Kidney (tissue), 13 donors: ENCODE measurements at regions not wholly inside any gene's neighbourhood (a gene's known extent, or its start where the extent isn't known, plus 50 kb on each side); places are given as distances from the start of the nearest gene placed in this dataset.

Source experiments
- DNase-seq, 5 donors: peaks; one replicate each; pipeline ENCODE4 v3.0.0-alpha.2; 2013 to 2020
- FAIRE-seq: peaks from 2 replicates; lab custom pipeline; 2012; peaks lifted over from hg19 to GRCh38; lab: Jason Lieb, UNC
- H3K27ac ChIP-seq, 2 donors: one replicate each; pipeline ENCODE4 v1.7.0; 2013; ENCODE audit warnings: low read depth in 2 of 2, low read length in 2 of 2, inconsistent platforms in 1 of 2
- H3K27me3 ChIP-seq: one replicate; pipeline ENCODE4 v1.7.1; 2013; ENCODE audit warnings: low read length, inconsistent platforms; ENCODE audit not compliant: control insufficient read depth, insufficient read depth
- H3K36me3 ChIP-seq, 3 donors: one replicate each; pipeline versions ENCODE4 v1.7.0 to v1.7.1; 2013; ENCODE audit warnings: low read length in 3 of 3, control low read depth in 1 of 3, inconsistent platforms in 1 of 3; ENCODE audit not compliant: insufficient read depth in 3 of 3, control insufficient read depth in 2 of 3
- H3K4me1 ChIP-seq, 3 donors: one replicate each; pipeline versions ENCODE4 v1.7.0 to v1.7.1; 2013; ENCODE audit warnings: low read length in 3 of 3, inconsistent platforms in 1 of 3, low read depth in 1 of 3; ENCODE audit not compliant: control insufficient read depth in 2 of 3, insufficient read depth in 2 of 3
- H3K4me3 ChIP-seq, 3 donors: one replicate each; pipeline versions ENCODE4 v1.7.0 to v1.8.1; 2013; ENCODE audit warnings: low read length in 3 of 3, control low read depth in 1 of 3, inconsistent platforms in 1 of 3
- H3K9ac ChIP-seq, 3 donors: one replicate each; pipeline versions ENCODE4 v1.7.0 to v1.7.1; 2013; ENCODE audit warnings: low read length in 3 of 3, control low read depth in 1 of 3, inconsistent platforms in 1 of 3
- H3K9me3 ChIP-seq, 3 donors: one replicate each; pipeline versions ENCODE4 v1.7.0 to v1.7.1; 2013; ENCODE audit warnings: low read length in 3 of 3, control low read depth in 1 of 3, inconsistent platforms in 1 of 3; ENCODE audit not compliant: control insufficient read depth in 2 of 3, insufficient read depth in 1 of 3
- CTCF ChIP-seq: IDR thresholded peaks from 3 replicates; pipeline ENCODE4 v1.5.1; 2012; ENCODE audit warnings: mild to moderate bottlenecking, moderate library complexity, borderline replicate concordance; ENCODE audit not compliant: insufficient read depth; ENCODE audit errors: extremely low read depth
- intact Hi-C: fragments of 100-400 bp; cut with DNase I; formaldehyde crosslinking; loops from one replicate; pipeline ENCODE4 v1.11.1; 2022
- donor health status: control.
- donor health status: control.
- donor health status: control.
- donor health status: control.
- donor health status: control.
- donor health status: DM: yes; HTN: yes; CAD: no.
- donor health status: Normal renal cell carcinoma (clear cell type).

GRCh38 chr3:26562021-26562768 is 60.4 kb upstream of the LRRC3B start:
- FAIRE-seq (no peak), DNase-seq (peak in 1 of 5 donors; percentile 3)
- Histone ChIP-seq H3K36me3 (no peaks in the 10 kb centered on the region), H3K27me3 (no peaks in the 10 kb centered on the region), H3K9me3 (no peaks in the 10 kb centered on the region), H3K9ac (no peak overlapping the region), H3K4me3 (no peak overlapping the region), H3K27ac (no peak overlapping the region), H3K4me1 (no peaks in the 10 kb centered on the region)
- no peak for TF ChIP-seq CTCF
- intact Hi-C loops, result no loop called here
